ENCODE measurements at regions not wholly inside any gene's neighbourhood (a gene's known extent, or its start where the extent isn't known, plus 50 kb on each side); places are given as distances from the start of the nearest gene placed in this dataset.

DNA sequence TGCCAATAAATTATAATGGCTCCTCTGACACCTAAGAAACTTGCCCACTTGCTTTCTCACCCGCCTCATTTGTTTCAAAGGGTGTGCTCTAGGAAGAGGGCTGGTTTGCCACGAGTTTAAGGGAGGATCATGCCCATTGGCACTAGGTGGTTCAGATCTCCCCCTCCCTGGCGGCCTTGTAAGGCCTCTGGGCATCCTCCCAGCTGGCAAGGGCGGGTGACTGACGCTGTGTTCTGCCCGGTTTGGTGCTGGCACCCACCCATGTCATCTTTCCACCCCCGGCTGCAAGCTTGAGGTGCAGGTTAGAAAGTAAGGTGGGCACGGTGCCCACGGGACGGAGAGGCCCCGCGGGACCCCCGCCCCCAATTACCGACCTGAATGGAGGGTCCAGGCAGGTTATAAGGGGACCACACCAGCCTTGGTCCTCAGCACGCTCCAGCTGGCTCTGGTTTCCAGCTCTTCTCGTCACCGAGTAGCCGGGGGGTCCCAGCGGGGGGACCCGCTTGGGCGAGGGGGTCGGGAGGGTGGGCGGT, 90.4 kb downstream of the PTPRS start:
- TF ChIP-seq, protein P1, sequence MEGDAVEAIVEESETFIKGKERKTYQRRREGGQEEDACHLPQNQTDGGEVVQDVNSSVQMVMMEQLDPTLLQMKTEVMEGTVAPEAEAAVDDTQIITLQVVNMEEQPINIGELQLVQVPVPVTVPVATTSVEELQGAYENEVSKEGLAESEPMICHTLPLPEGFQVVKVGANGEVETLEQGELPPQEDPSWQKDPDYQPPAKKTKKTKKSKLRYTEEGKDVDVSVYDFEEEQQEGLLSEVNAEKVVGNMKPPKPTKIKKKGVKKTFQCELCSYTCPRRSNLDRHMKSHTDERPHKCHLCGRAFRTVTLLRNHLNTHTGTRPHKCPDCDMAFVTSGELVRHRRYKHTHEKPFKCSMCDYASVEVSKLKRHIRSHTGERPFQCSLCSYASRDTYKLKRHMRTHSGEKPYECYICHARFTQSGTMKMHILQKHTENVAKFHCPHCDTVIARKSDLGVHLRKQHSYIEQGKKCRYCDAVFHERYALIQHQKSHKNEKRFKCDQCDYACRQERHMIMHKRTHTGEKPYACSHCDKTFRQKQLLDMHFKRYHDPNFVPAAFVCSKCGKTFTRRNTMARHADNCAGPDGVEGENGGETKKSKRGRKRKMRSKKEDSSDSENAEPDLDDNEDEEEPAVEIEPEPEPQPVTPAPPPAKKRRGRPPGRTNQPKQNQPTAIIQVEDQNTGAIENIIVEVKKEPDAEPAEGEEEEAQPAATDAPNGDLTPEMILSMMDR (IDR thresholded peaks at IDR 0.05; ENCODE audit: poor library complexity, severe bottlenecking) = no peak
- TF ChIP-seq POLR2AphosphoS5 (IDR thresholded peaks at IDR 0.05) = peak; percentile 26
- TF ChIP-seq, protein P2, sequence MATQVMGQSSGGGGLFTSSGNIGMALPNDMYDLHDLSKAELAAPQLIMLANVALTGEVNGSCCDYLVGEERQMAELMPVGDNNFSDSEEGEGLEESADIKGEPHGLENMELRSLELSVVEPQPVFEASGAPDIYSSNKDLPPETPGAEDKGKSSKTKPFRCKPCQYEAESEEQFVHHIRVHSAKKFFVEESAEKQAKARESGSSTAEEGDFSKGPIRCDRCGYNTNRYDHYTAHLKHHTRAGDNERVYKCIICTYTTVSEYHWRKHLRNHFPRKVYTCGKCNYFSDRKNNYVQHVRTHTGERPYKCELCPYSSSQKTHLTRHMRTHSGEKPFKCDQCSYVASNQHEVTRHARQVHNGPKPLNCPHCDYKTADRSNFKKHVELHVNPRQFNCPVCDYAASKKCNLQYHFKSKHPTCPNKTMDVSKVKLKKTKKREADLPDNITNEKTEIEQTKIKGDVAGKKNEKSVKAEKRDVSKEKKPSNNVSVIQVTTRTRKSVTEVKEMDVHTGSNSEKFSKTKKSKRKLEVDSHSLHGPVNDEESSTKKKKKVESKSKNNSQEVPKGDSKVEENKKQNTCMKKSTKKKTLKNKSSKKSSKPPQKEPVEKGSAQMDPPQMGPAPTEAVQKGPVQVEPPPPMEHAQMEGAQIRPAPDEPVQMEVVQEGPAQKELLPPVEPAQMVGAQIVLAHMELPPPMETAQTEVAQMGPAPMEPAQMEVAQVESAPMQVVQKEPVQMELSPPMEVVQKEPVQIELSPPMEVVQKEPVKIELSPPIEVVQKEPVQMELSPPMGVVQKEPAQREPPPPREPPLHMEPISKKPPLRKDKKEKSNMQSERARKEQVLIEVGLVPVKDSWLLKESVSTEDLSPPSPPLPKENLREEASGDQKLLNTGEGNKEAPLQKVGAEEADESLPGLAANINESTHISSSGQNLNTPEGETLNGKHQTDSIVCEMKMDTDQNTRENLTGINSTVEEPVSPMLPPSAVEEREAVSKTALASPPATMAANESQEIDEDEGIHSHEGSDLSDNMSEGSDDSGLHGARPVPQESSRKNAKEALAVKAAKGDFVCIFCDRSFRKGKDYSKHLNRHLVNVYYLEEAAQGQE (IDR thresholded peaks at IDR 0.05; ENCODE audit: borderline replicate concordance) = no peak
- TF ChIP-seq EP300 (conservative IDR thresholded peaks at IDR 0.05; ENCODE audit: poor library complexity, severe bottlenecking) = no peak
- TF ChIP-seq RAD21 (conservative IDR thresholded peaks at IDR 0.05) = no peak
- no peak for TF ChIP-seq MXI1 (conservative IDR thresholded peaks at IDR 0.05; ENCODE audit: poor library complexity, severe bottlenecking)
- no peak for TF ChIP-seq EZH2 (IDR thresholded peaks at IDR 0.05; ENCODE audit: borderline replicate concordance, insufficient read depth, low read length, poor library complexity, severe bottlenecking)
- TF ChIP-seq SMC3 (conservative IDR thresholded peaks at IDR 0.05; ENCODE audit: poor library complexity) = no peak
